HG03354 (cell line): ENCODE measurements at regions not wholly inside any gene's neighbourhood (a gene's known extent, or its start where the extent isn't known, plus 50 kb on each side); places are given as distances from the start of the nearest gene placed in this dataset.
"Not testable (repeated sequence)": the region's sequence is repeated elsewhere in the genome, so short reads cannot be mapped to it uniquely, and the experiment has no call there.

Source experiments
- ATAC-seq: cut with Tn5 transposase; IDR thresholded peaks from one replicate; pipeline ENCODE4 v1.9.1; 2021; ENCODE audit warnings: mild to moderate bottlenecking; ENCODE audit not compliant: unreplicated experiment, poor library complexity, severe bottlenecking

GRCh38 chr5:85345818-85346217, 961.1 kb upstream of the EDIL3 start:
- no peak for ATAC-seq

GRCh38 chr5:85357309-85357708, 972.6 kb upstream of the EDIL3 start:
- ATAC-seq = no peak

- no peak for ATAC-seq
These were observed 990.8 kb upstream of the EDIL3 start for GRCh38 chr5:85375525-85375924.

- no peak for ATAC-seq
These were observed 1004.1 kb upstream of the EDIL3 start for GRCh38 chr5:85388770-85389169.

GRCh38 chr5:85392309-85392708, 1007.6 kb upstream of the EDIL3 start:
- ATAC-seq = not testable (repeated sequence)

GRCh38 chr5:85395526-85395925, 1010.8 kb upstream of the EDIL3 start:
- ATAC-seq = no peak

GRCh38 chr5:85397451-85397850, 1012.8 kb upstream of the EDIL3 start:
- ATAC-seq = no peak

GRCh38 chr5:85428426-85428934, 1043.8 kb upstream of the EDIL3 start:
- ATAC-seq = no peak

- not testable (repeated sequence) for ATAC-seq
These were observed 1047.0 kb upstream of the EDIL3 start for GRCh38 chr5:85431726-85432125.

GRCh38 chr5:85441156-85441555, 1056.5 kb upstream of the EDIL3 start:
- ATAC-seq = no peak

- no peak for ATAC-seq
These were observed 1057.2 kb upstream of the EDIL3 start for GRCh38 chr5:85441853-85442252.

- no peak for ATAC-seq
These were observed 1067.8 kb upstream of the EDIL3 start for GRCh38 chr5:85452322-85453025.

GRCh38 chr5:85453026-85453349, 1068.3 kb upstream of the EDIL3 start:
- no peak for ATAC-seq

- ATAC-seq = no peak
These were observed 1073.6 kb upstream of the EDIL3 start for GRCh38 chr5:85458319-85458718.

- ATAC-seq = no peak
These were observed 1078.3 kb upstream of the EDIL3 start for GRCh38 chr5:85462957-85463356.

- no peak for ATAC-seq
These were observed 1081.7 kb upstream of the EDIL3 start for GRCh38 chr5:85466423-85466822.

GRCh38 chr5:85472749-85473148, 1088.1 kb upstream of the EDIL3 start:
- no peak for ATAC-seq

- ATAC-seq = not testable (repeated sequence)
These were observed 1090.5 kb upstream of the EDIL3 start for GRCh38 chr5:85475151-85475550.

- no peak for ATAC-seq
These were observed 1091.9 kb upstream of the EDIL3 start for GRCh38 chr5:85476617-85477016.

GRCh38 chr5:85479849-85480248, 1095.2 kb upstream of the EDIL3 start:
- no peak for ATAC-seq

- no peak for ATAC-seq
These were observed 1100.4 kb upstream of the EDIL3 start for GRCh38 chr5:85484982-85485574.

GRCh38 chr5:85488295-85488694, 1103.6 kb upstream of the EDIL3 start:
- no peak for ATAC-seq
